H1 (cell line): ENCODE measurements at regions not wholly inside any gene's neighbourhood (a gene's known extent, or its start where the extent isn't known, plus 50 kb on each side); places are given as distances from the start of the nearest gene placed in this dataset.

Experiments used
- GABPA ChIP-seq: IDR thresholded peaks from 2 replicates; pipeline ENCODE4 v1.6.1; 2011; ENCODE audit warnings: mild to moderate bottlenecking, low read length, moderate library complexity, borderline replicate concordance; ENCODE audit not compliant: insufficient read depth
- TCF12 ChIP-seq: IDR thresholded peaks from 2 replicates; pipeline ENCODE4 v1.6.1; 2011; ENCODE audit warnings: low read depth, mild to moderate bottlenecking, low read length
- TF ChIP-seq, protein P1 (sequence below), 3 experiments: IDR thresholded peaks; 1 replicate in 2 of 3; 2 replicates in 1 of 3; pipeline versions ENCODE4 v1.5.1 to v1.6.1; 2011; ENCODE audit warnings: low read length in 3 of 3, mild to moderate bottlenecking in 3 of 3, inconsistent platforms in 2 of 3, low read depth in 1 of 3, moderate library complexity in 1 of 3; ENCODE audit not compliant: insufficient read depth in 1 of 3; ENCODE audit errors: control extremely low read depth in 1 of 3

DNA sequence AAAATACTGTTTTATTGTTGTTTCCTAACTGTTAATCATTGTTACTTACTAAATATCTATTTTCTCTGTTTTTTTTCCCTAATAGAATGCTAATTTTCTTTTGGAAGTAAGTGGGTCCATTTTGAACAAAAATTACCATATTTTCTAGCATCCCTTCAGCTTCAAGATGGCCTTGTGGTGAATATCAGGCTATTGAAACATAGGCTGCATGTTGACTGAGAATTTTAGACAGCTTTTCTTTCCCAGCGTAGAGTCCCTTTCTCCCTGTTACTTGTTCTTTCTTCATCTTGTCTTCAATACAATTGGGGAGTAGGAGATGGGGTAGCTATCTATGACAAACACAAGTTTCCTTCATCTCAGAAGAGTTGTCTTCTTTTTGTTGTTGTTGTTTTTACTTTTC is 397.0 kb downstream of the DOK5 start (continued):
- TF ChIP-seq GABPA (no peak), TCF12 (no peak)
- TF ChIP-seq, protein P1, sequence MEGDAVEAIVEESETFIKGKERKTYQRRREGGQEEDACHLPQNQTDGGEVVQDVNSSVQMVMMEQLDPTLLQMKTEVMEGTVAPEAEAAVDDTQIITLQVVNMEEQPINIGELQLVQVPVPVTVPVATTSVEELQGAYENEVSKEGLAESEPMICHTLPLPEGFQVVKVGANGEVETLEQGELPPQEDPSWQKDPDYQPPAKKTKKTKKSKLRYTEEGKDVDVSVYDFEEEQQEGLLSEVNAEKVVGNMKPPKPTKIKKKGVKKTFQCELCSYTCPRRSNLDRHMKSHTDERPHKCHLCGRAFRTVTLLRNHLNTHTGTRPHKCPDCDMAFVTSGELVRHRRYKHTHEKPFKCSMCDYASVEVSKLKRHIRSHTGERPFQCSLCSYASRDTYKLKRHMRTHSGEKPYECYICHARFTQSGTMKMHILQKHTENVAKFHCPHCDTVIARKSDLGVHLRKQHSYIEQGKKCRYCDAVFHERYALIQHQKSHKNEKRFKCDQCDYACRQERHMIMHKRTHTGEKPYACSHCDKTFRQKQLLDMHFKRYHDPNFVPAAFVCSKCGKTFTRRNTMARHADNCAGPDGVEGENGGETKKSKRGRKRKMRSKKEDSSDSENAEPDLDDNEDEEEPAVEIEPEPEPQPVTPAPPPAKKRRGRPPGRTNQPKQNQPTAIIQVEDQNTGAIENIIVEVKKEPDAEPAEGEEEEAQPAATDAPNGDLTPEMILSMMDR (IDR thresholded peaks at IDR 0.05; ENCODE audit: control extremely low read depth in 1 of 3, insufficient read depth in 1 of 3, low read depth in 1 of 3, low read length in 3 of 3), result no peak
